Fibroblast of the aortic adventitia (primary cell): ENCODE measurements at regions not wholly inside any gene's neighbourhood (a gene's known extent, or its start where the extent isn't known, plus 50 kb on each side); places are given as distances from the start of the nearest gene placed in this dataset.

Experiments
- DNase-seq: peaks from one replicate; pipeline ENCODE4 v3.0.0-alpha.2; 2010; ENCODE audit warnings: low read depth
- H3K4me3 ChIP-seq: 2 replicates; pipeline ENCODE4 v1.5.1; 2011; ENCODE audit warnings: low read depth, mild to moderate bottlenecking, control low read depth, low read length, moderate library complexity
- CTCF ChIP-seq: IDR thresholded peaks from 2 replicates; pipeline ENCODE4 v1.5.1; 2011; ENCODE audit warnings: mild to moderate bottlenecking, low read length, control low read depth, inconsistent platforms; ENCODE audit not compliant: insufficient read depth

DNA sequence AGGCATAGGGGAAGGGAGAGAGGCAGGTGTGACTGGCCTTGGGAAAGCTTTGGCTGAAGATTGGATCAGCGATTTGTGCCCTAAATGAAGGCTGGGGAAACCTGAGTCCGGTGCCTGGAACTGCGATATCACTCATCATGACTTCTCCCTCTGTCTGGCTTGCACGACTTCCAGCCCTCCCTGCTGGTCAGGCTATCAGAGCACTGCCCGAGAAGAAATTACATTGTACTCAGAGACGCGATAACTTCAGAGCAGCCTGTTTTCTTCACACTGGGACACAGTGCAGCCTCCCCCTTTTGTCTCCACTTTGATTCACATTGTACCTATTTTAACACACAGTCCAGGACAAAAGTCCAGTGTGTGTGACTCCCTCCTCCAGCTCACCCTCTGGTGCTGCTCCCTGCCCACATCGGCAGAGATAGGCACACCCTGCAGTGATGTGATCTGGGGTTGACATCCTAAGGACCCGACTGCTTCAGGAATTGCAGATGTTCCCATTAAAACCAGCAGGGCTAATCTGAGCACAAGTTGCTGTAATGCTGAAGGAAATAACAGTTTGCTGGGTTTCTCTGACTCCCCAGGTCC is 62.1 kb upstream of the CADM1 start:
- no peak overlapping the region for H3K4me3 ChIP-seq
- DNase-seq, result no peak
- TF ChIP-seq CTCF, result no peak

GRCh38 chr11:115564851-115565250 is 60.6 kb upstream of the CADM1 start:
- TF ChIP-seq CTCF, result no peak
- DNase-seq, result no peak
- no peak overlapping the region for H3K4me3 ChIP-seq

DNA sequence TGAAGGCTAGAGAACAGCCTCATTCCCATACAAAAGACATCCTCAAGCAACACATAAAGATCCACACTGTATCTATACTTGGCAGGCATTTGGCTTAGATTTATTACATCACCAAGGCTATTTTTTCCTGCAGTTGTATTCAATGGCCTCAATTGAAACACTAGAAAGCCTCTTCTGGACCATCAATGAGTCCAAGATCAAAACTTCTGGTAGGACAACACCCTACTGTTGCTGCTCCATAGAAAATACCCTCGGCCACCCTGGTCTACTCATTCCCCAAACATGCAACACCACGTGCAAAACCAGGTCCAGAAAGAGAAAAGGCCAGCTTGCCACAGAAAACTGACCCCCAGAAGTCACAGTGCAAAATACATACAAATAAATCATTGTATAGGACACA is 56.9 kb upstream of the CADM1 start:
- H3K4me3 ChIP-seq, result no peak overlapping the region
- no peak for TF ChIP-seq CTCF
- no peak for DNase-seq

- no peak for DNase-seq
- H3K4me3 ChIP-seq, result no peak overlapping the region
- no peak for TF ChIP-seq CTCF
Observed at GRCh38 chr11:115558635-115559034, 54.4 kb upstream of the CADM1 start.

- H3K4me3 ChIP-seq, result no peak overlapping the region
- TF ChIP-seq CTCF, result no peak
- DNase-seq, result no peak
Observed at GRCh38 chr11:115557681-115558080, 53.5 kb upstream of the CADM1 start.

DNA sequence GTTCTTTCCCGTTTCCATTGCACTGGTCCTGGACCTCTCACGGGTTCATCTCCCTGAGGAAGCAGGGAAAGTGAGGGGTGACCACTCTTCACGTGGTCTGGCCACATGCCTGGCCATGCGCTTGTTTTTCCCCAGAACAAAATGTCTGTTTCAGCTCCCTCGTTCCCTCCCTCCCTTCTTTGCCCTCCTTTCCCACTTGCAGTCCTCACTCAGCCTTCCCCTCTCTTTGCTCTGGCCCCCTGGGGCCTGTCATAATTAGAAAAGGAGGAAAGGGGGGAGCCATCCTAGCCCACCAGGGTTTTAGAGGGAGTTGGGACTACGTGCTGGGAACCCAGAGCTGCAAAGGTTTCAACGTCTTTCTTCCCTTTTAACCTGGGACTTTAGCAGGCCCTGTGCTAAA is 52.8 kb upstream of the CADM1 start:
- TF ChIP-seq CTCF, result no peak
- no peak overlapping the region for H3K4me3 ChIP-seq
- no peak for DNase-seq
